ENCODE measurements at regions not wholly inside any gene's neighbourhood (a gene's known extent, or its start where the extent isn't known, plus 50 kb on each side); places are given as distances from the start of the nearest gene placed in this dataset.
A peak's percentile ranks its signal among the peaks of the same experiment; 100 is the strongest.

DNA sequence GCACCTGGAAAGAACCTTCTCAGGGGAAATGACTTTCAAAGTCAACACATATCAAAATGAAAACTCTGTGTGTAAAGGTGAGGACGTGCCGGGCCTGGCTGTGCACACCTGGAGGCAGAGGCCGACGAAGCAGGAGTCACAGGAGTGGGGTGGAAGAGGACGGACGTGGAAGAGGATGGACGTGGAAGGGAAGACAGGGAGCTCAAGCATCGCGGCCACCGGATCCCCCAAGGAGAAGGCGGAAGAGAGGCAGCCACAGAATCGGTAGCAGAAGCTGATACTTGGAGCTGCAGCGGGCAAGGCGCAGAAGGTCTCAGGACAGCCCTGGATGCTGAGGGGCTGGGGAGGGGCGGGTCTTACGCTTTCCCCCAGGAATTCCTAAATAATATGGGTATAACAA lies 519.8 kb downstream of the BRD1 start:
- DNase-seq (ENCODE audit: low read depth) = no peak
- TF ChIP-seq, protein P1, sequence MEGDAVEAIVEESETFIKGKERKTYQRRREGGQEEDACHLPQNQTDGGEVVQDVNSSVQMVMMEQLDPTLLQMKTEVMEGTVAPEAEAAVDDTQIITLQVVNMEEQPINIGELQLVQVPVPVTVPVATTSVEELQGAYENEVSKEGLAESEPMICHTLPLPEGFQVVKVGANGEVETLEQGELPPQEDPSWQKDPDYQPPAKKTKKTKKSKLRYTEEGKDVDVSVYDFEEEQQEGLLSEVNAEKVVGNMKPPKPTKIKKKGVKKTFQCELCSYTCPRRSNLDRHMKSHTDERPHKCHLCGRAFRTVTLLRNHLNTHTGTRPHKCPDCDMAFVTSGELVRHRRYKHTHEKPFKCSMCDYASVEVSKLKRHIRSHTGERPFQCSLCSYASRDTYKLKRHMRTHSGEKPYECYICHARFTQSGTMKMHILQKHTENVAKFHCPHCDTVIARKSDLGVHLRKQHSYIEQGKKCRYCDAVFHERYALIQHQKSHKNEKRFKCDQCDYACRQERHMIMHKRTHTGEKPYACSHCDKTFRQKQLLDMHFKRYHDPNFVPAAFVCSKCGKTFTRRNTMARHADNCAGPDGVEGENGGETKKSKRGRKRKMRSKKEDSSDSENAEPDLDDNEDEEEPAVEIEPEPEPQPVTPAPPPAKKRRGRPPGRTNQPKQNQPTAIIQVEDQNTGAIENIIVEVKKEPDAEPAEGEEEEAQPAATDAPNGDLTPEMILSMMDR (IDR thresholded peaks at IDR 0.05; ENCODE audit: control insufficient read depth, extremely low read depth, insufficient read depth) = no peak
- H3K4me3 ChIP-seq (ENCODE audit: low read depth, low read length) = no peak overlapping the region

GRCh38 chr22:49307481-49307830 lies 520.2 kb downstream of the BRD1 start:
- H3K4me3 ChIP-seq (ENCODE audit: low read depth, low read length) = no peak overlapping the region
- no peak for DNase-seq (ENCODE audit: low read depth)
- TF ChIP-seq, protein P1 (IDR thresholded peaks at IDR 0.05; ENCODE audit: control insufficient read depth, extremely low read depth, insufficient read depth) = no peak

DNA sequence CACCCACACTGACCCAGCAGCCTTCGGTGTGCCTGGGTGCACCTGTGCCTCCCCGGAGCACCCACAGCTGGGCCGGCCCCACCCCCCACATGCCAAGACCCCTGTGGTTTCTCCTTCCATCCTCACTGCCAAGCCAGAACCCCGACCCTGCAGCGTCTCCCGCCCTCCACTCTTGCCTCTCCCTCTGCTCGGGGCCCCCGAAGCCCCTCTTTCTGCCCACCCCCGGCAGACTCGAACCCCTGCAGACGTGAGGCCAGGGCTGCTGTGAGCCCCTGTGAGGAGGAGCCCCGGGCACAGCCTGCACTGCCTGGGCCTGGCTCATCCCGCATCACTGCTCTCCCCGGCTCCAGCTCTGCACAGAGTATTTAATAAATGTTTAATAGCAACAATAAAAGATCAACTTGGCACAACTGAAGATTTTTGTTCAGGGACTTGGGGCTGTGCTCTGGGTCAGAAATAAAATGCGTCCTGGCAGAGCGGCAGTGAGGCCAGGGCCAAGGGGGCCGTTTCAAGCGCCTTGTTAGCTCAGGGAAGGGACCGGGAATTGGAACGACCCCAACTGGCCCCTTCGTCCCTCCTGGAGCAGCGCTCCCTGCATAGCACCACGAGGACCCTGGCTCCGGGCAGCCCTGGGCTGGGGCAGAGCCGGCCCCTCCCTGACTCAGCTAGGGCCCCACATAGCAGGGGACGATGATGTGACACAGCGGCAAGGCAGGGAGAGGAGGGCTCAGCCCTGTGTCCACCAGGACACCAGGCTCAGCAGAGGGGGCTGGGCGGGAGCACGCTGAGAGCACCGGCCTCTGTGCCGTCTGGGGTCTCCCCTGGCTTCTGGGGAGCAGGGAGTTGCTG lies 520.8 kb downstream of the BRD1 start:
- TF ChIP-seq, protein P1 (IDR thresholded peaks at IDR 0.05; ENCODE audit: control insufficient read depth, extremely low read depth, insufficient read depth) = no peak
- peak; percentile 38 for DNase-seq (ENCODE audit: low read depth)
- H3K4me3 ChIP-seq (ENCODE audit: low read depth, low read length) = no peak overlapping the region

DNA sequence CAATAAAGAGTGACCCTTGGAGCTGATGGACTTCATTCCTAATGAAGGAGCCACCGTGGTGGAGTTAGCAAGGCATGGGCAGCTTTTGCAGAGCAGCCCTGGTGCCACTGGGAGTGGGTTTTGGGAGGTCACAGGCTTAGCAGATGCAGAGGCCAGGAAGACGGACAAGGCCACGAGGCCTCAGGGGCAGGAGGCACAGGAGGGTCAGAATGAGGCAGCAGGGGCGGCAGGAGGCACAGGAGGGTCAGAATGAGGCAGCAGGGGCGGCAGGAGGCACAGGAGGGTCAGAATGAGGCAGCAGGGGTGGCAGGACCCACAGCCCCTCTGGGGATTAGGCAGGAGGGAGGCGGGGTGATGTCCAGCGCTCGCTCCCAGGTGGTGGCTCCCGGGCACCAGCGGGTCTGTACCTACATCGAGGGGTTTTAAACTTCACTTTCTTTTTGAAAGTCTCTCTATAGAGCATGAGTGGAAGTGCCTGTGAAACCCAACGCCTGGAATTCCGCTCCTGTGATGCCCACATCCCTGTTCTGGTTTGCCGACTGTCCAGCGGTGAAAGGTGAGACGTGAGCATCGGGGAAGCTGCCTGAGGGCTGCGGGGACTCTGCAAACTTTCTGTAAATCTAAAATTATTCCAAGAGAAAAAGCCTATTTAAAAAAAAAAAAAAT lies 521.6 kb downstream of the BRD1 start:
- H3K4me3 ChIP-seq (ENCODE audit: low read depth, low read length) = no peak overlapping the region
- TF ChIP-seq, protein P1 (IDR thresholded peaks at IDR 0.05; ENCODE audit: control insufficient read depth, extremely low read depth, insufficient read depth) = no peak
- no peak for DNase-seq (ENCODE audit: low read depth)

GRCh38 chr22:49305214-49305965 lies 522.3 kb downstream of the BRD1 start:
- H3K4me3 ChIP-seq (ENCODE audit: low read depth, low read length) = no peak overlapping the region
- no peak for DNase-seq (ENCODE audit: low read depth)
- TF ChIP-seq, protein P1 (IDR thresholded peaks at IDR 0.05; ENCODE audit: control insufficient read depth, extremely low read depth, insufficient read depth) = peak; percentile 91

GRCh38 chr22:49303781-49304461 lies 523.8 kb downstream of the BRD1 start:
- TF ChIP-seq, protein P1 (IDR thresholded peaks at IDR 0.05; ENCODE audit: control insufficient read depth, extremely low read depth, insufficient read depth) = no peak
- no peak overlapping the region for H3K4me3 ChIP-seq (ENCODE audit: low read depth, low read length)
- DNase-seq (ENCODE audit: low read depth) = no peak
